T-helper 22 cell (primary cell): ENCODE measurements at regions not wholly inside any gene's neighbourhood (a gene's known extent, or its start where the extent isn't known, plus 50 kb on each side); places are given as distances from the start of the nearest gene placed in this dataset.
"Not testable (repeated sequence)": the region's sequence is repeated elsewhere in the genome, so short reads cannot be mapped to it uniquely, and the experiment has no call there.

Experiments
- DNase-seq: peaks from one replicate; pipeline ENCODE4 v3.0.0-alpha.2; 2020; ENCODE audit warnings: low read depth

GRCh38 chr6:14478381-14479225 is 361.0 kb downstream of the CD83 start:
- DNase-seq, result no peak

GRCh38 chr6:14481946-14482345 is 364.4 kb downstream of the CD83 start:
- DNase-seq, result not testable (repeated sequence)

- DNase-seq, result no peak
Measured at GRCh38 chr6:14487625-14488024, 370.1 kb downstream of the CD83 start.

GRCh38 chr6:14488180-14488579 is 370.6 kb downstream of the CD83 start:
- no peak for DNase-seq

- no peak for DNase-seq
Measured at GRCh38 chr6:14489445-14489844, 371.9 kb downstream of the CD83 start.

GRCh38 chr6:14498748-14499147 is 381.2 kb downstream of the CD83 start:
- DNase-seq, result no peak

- no peak for DNase-seq
Measured at GRCh38 chr6:14499309-14499708, 381.7 kb downstream of the CD83 start.

- DNase-seq, result no peak
Measured at GRCh38 chr6:14499841-14500240, 382.3 kb downstream of the CD83 start.

- DNase-seq, result no peak
Measured at GRCh38 chr6:14500809-14501208, 383.2 kb downstream of the CD83 start.

- DNase-seq, result no peak
Measured at GRCh38 chr6:14501240-14501639, 383.7 kb downstream of the CD83 start.

- DNase-seq, result no peak
Measured at GRCh38 chr6:14501914-14502313, 384.3 kb downstream of the CD83 start.

GRCh38 chr6:14502551-14502950 is 385.0 kb downstream of the CD83 start:
- no peak for DNase-seq

- DNase-seq, result no peak
Measured at GRCh38 chr6:14505401-14505800, 387.8 kb downstream of the CD83 start.

- no peak for DNase-seq
Measured at GRCh38 chr6:14506656-14507246, 389.2 kb downstream of the CD83 start.

- no peak for DNase-seq
Measured at GRCh38 chr6:14509120-14509519, 391.5 kb downstream of the CD83 start.

GRCh38 chr6:14510038-14510437 is 392.5 kb downstream of the CD83 start:
- no peak for DNase-seq

GRCh38 chr6:14511061-14511586 is 393.6 kb downstream of the CD83 start:
- DNase-seq, result no peak

GRCh38 chr6:14512246-14512645 is 394.7 kb downstream of the CD83 start:
- no peak for DNase-seq

- no peak for DNase-seq
Measured at GRCh38 chr6:14513496-14514393, 396.2 kb downstream of the CD83 start.

GRCh38 chr6:14516956-14517355 is 399.4 kb downstream of the CD83 start:
- no peak for DNase-seq

- DNase-seq, result no peak
Measured at GRCh38 chr6:14517516-14518105, 400.0 kb downstream of the CD83 start.
